ENCODE measurements at regions not wholly inside any gene's neighbourhood (a gene's known extent, or its start where the extent isn't known, plus 50 kb on each side); places are given as distances from the start of the nearest gene placed in this dataset.

GRCh38 chr5:158045696-158046095 lies 186.8 kb upstream of the CLINT1 start:
- TF ChIP-seq CTCF (IDR thresholded peaks at IDR 0.05) (no peak), POLR2A (IDR thresholded peaks at IDR 0.05) (no peak)
